ENCODE measurements at regions not wholly inside any gene's neighbourhood (a gene's known extent, or its start where the extent isn't known, plus 50 kb on each side); places are given as distances from the start of the nearest gene placed in this dataset.

- Histone ChIP-seq H3K4me3 (ENCODE audit: low read depth in 1 of 3, low read length in 3 of 3) (no peak overlapping the region), H3K9ac (ENCODE audit: low read depth in 1 of 2, low read length in 2 of 2) (no peak overlapping the region), H3K9me3 (ENCODE audit: control insufficient read depth in 4 of 4, low read length in 3 of 4) (peaks cover 0 to 6% (median 1%) of the 10 kb centered on the region in 4 donors), H3K36me3 (ENCODE audit: control insufficient read depth in 4 of 4, insufficient read depth in 3 of 4, low read depth in 1 of 4, low read length in 3 of 4) (no peaks in the 10 kb centered on the region), H3K4me1 (ENCODE audit: control insufficient read depth in 4 of 4, insufficient read depth in 4 of 4, low read length in 3 of 4) (no peaks in the 10 kb centered on the region), H3K27me3 (ENCODE audit: control insufficient read depth in 4 of 4, insufficient read depth in 4 of 4, low read length in 3 of 4) (peaks cover 0 to 3% (median 0%) of the 10 kb centered on the region in 4 donors), H3K27ac (ENCODE audit: low read depth in 1 of 2, low read length in 2 of 2) (no peak overlapping the region)
- TF ChIP-seq SP1 (IDR thresholded peaks at IDR 0.05) (no peak), RXRA (IDR thresholded peaks at IDR 0.05) (no peak), REST (IDR thresholded peaks at IDR 0.05) (no peak), HNF4G (IDR thresholded peaks at IDR 0.05) (no peak), RAD21 (IDR thresholded peaks at IDR 0.05) (peak in 1 of 2 donors; percentile 13), FOXA1 (IDR thresholded peaks at IDR 0.05) (no peak), HNF4A (conservative IDR thresholded peaks at IDR 0.05) (no peak), CTCF (IDR thresholded peaks at IDR 0.05; ENCODE audit: low read depth, low read length, missing input control) (peak; percentile 19), JUND (IDR thresholded peaks at IDR 0.05) (no peak), FOXA2 (IDR thresholded peaks at IDR 0.05) (no peak)
- DNase-seq (ENCODE audit: low spot score), result no peak
- WGBS, result 28% methylated on average over 6 of the region's 6 CpGs
These were observed 146.5 kb downstream of the SPANXN1 start for GRCh38 chrX:145393702-145394235.

GRCh38 chrX:145394344-145394743 lies 147.0 kb downstream of the SPANXN1 start:
- peaks cover 0 to 3% (median 0%) of the 10 kb centered on the region in 4 donors for H3K27me3 ChIP-seq (ENCODE audit: control insufficient read depth in 4 of 4, insufficient read depth in 4 of 4, low read length in 3 of 4)
- H3K27ac ChIP-seq (ENCODE audit: low read depth in 1 of 2, low read length in 2 of 2), result no peak overlapping the region
- H3K9ac ChIP-seq (ENCODE audit: low read depth in 1 of 2, low read length in 2 of 2), result no peak overlapping the region
- no peak for DNase-seq (ENCODE audit: low spot score)
- TF ChIP-seq CTCF (IDR thresholded peaks at IDR 0.05; ENCODE audit: low read depth, low read length, missing input control) (no peak), RAD21 (IDR thresholded peaks at IDR 0.05) (no peak), RXRA (IDR thresholded peaks at IDR 0.05) (no peak), HNF4A (conservative IDR thresholded peaks at IDR 0.05) (no peak), REST (IDR thresholded peaks at IDR 0.05) (no peak), YY1 (IDR thresholded peaks at IDR 0.05) (no peak), HNF4G (IDR thresholded peaks at IDR 0.05) (no peak), ATF3 (IDR thresholded peaks at IDR 0.05) (no peak), MAX (IDR thresholded peaks at IDR 0.05) (no peak), NR2F2 (IDR thresholded peaks at IDR 0.05) (no peak), EGR1 (IDR thresholded peaks at IDR 0.05; ENCODE audit: low read depth in 2 of 2) (no peak), FOXA1 (IDR thresholded peaks at IDR 0.05) (no peak), ZBTB33 (IDR thresholded peaks at IDR 0.05) (no peak), SP1 (IDR thresholded peaks at IDR 0.05) (no peak), FOXA2 (IDR thresholded peaks at IDR 0.05) (no peak), JUND (IDR thresholded peaks at IDR 0.05) (no peak), TAF1 (conservative IDR thresholded peaks at IDR 0.05) (no peak), GABPA (IDR thresholded peaks at IDR 0.05 in 1 of 2, conservative IDR thresholded peaks at IDR 0.05 in 1 of 2) (no peak)
- no peaks in the 10 kb centered on the region for H3K4me1 ChIP-seq (ENCODE audit: control insufficient read depth in 4 of 4, insufficient read depth in 4 of 4, low read length in 3 of 4)
- H3K36me3 ChIP-seq (ENCODE audit: control insufficient read depth in 4 of 4, insufficient read depth in 3 of 4, low read depth in 1 of 4, low read length in 3 of 4), result no peaks in the 10 kb centered on the region
- no peak overlapping the region for H3K4me3 ChIP-seq (ENCODE audit: low read depth in 1 of 3, low read length in 3 of 3)
- peaks cover 0 to 6% (median 1%) of the 10 kb centered on the region in 4 donors for H3K9me3 ChIP-seq (ENCODE audit: control insufficient read depth in 4 of 4, low read length in 3 of 4)
